ENCODE measurements at regions not wholly inside any gene's neighbourhood (a gene's known extent, or its start where the extent isn't known, plus 50 kb on each side); places are given as distances from the start of the nearest gene placed in this dataset.

- TF ChIP-seq CTCF (IDR thresholded peaks at IDR 0.05; ENCODE audit: low read length): no peak
- H3K4me2 ChIP-seq (ENCODE audit: low read depth, low read length): no peak overlapping the region
- no peaks in the 10 kb centered on the region for H3F3A ChIP-seq (ENCODE audit: insufficient read depth, low read length)
- H3K36me3 ChIP-seq (replicated peaks; ENCODE audit: insufficient read depth, low read length): no peaks in the 10 kb centered on the region
- no peaks in the 10 kb centered on the region for H3K4me1 ChIP-seq (ENCODE audit: low read length)
- no peaks in the 10 kb centered on the region for H3K79me2 ChIP-seq (ENCODE audit: low read length)
- no peak overlapping the region for H3K27ac ChIP-seq (ENCODE audit: low read length)
- no peak overlapping the region for H2AFZ ChIP-seq (ENCODE audit: low read length)
- H3K9me2 ChIP-seq (replicated peaks; ENCODE audit: insufficient read depth, low read length): no peaks in the 10 kb centered on the region
- H3K27me3 ChIP-seq (replicated peaks; ENCODE audit: insufficient read depth, low read length): no peaks in the 10 kb centered on the region
- no peak overlapping the region for H3K4me3 ChIP-seq (ENCODE audit: low read length)
- H3K9ac ChIP-seq (ENCODE audit: low read length): no peak overlapping the region
- no peak for DNase-seq
- no peaks in the 10 kb centered on the region for H3K9me3 ChIP-seq (replicated peaks; ENCODE audit: insufficient read depth, low read length)
- no peaks in the 10 kb centered on the region for H4K20me1 ChIP-seq (ENCODE audit: insufficient read depth, low read length)
Observed at GRCh38 chr7:380711-381210, 90.8 kb downstream of the FOXL3 start.

- no peaks in the 10 kb centered on the region for H3F3A ChIP-seq (ENCODE audit: insufficient read depth, low read length)
- H3K79me2 ChIP-seq (ENCODE audit: low read length): no peaks in the 10 kb centered on the region
Observed at GRCh38 chr7:381211-382042, 91.5 kb downstream of the FOXL3 start.

GRCh38 chr7:382043-382400, 92.1 kb downstream of the FOXL3 start:
- Histone ChIP-seq H3K9me2 (replicated peaks; ENCODE audit: insufficient read depth, low read length) (no peaks in the 10 kb centered on the region), H3K9ac (ENCODE audit: low read length) (no peak overlapping the region), H3K36me3 (replicated peaks; ENCODE audit: insufficient read depth, low read length) (no peaks in the 10 kb centered on the region), H3K9me3 (replicated peaks; ENCODE audit: insufficient read depth, low read length) (no peaks in the 10 kb centered on the region), H3F3A (ENCODE audit: insufficient read depth, low read length) (no peaks in the 10 kb centered on the region), H2AFZ (ENCODE audit: low read length) (no peak overlapping the region), H3K79me2 (ENCODE audit: low read length) (no peaks in the 10 kb centered on the region), H3K4me3 (ENCODE audit: low read length) (no peak overlapping the region), H3K27ac (ENCODE audit: low read length) (no peak overlapping the region), H3K4me1 (ENCODE audit: low read length) (no peaks in the 10 kb centered on the region), H3K27me3 (replicated peaks; ENCODE audit: insufficient read depth, low read length) (no peaks in the 10 kb centered on the region), H4K20me1 (ENCODE audit: insufficient read depth, low read length) (no peaks in the 10 kb centered on the region), H3K4me2 (ENCODE audit: low read depth, low read length) (no peak overlapping the region)
- TF ChIP-seq EZH2phosphoT487 (IDR thresholded peaks at IDR 0.05; ENCODE audit: low read length) (no peak), EZH2 (optimal IDR thresholded peaks at IDR 0.05; ENCODE audit: low read depth, low read length) (no peak), CTCF (IDR thresholded peaks at IDR 0.05; ENCODE audit: low read length) (no peak)
- DNase-seq: no peak

More at GRCh38 chr7:381211-382042, 91.5 kb downstream of the FOXL3 start:
- no peak for DNase-seq
- Histone ChIP-seq H3K9me2 (replicated peaks; ENCODE audit: insufficient read depth, low read length) (no peaks in the 10 kb centered on the region), H3K27ac (ENCODE audit: low read length) (no peak overlapping the region), H4K20me1 (ENCODE audit: insufficient read depth, low read length) (no peaks in the 10 kb centered on the region), H3K4me1 (ENCODE audit: low read length) (no peaks in the 10 kb centered on the region), H3K4me2 (ENCODE audit: low read depth, low read length) (no peak overlapping the region), H2AFZ (ENCODE audit: low read length) (no peak overlapping the region), H3K9ac (ENCODE audit: low read length) (no peak overlapping the region), H3K4me3 (ENCODE audit: low read length) (no peak overlapping the region), H3K36me3 (replicated peaks; ENCODE audit: insufficient read depth, low read length) (no peaks in the 10 kb centered on the region), H3K9me3 (replicated peaks; ENCODE audit: insufficient read depth, low read length) (no peaks in the 10 kb centered on the region), H3K27me3 (replicated peaks; ENCODE audit: insufficient read depth, low read length) (no peaks in the 10 kb centered on the region)
- TF ChIP-seq EZH2phosphoT487 (IDR thresholded peaks at IDR 0.05; ENCODE audit: low read length) (no peak), EZH2 (optimal IDR thresholded peaks at IDR 0.05; ENCODE audit: low read depth, low read length) (no peak), CTCF (IDR thresholded peaks at IDR 0.05; ENCODE audit: low read length) (no peak)
